ENCODE measurements at regions not wholly inside any gene's neighbourhood (a gene's known extent, or its start where the extent isn't known, plus 50 kb on each side); places are given as distances from the start of the nearest gene placed in this dataset.

- TF ChIP-seq POLR2A (IDR thresholded peaks at IDR 0.05; ENCODE audit: low read depth, low read length) (no peak), TAF1 (IDR thresholded peaks at IDR 0.05; ENCODE audit: borderline replicate concordance, low read depth, low read length) (no peak)
Observed at GRCh38 chr6:168995526-168996355, 257.9 kb downstream of the THBS2 start.

All from GM12892 (cell line).